Endothelial cell of umbilical vein (primary cell): ENCODE measurements at regions not wholly inside any gene's neighbourhood (a gene's known extent, or its start where the extent isn't known, plus 50 kb on each side); places are given as distances from the start of the nearest gene placed in this dataset.

ENCODE experiments used
- BruUV-seq: library from RNA; stranded (reverse); fragments of 400-500 nt; replicated peaks from 2 replicates; lab custom pipeline; 2021; lab: Mats Ljungman, UMichigan
- CTCF ChIA-PET: fragments of 300-600, 350-600 bp; sonication (Branson Sonifier 250); formaldehyde crosslinking; loops from one replicate; lab custom pipeline; 2021; ENCODE audit warnings: antibody characterized with exemption, inconsistent platforms; lab: Charles Lee
- POLR2A ChIA-PET: fragments of 300-600, 350-600 bp; sonication (Branson Sonifier 250); formaldehyde crosslinking; loops from one replicate; lab custom pipeline; 2021; ENCODE audit warnings: antibody characterized with exemption, inconsistent platforms; lab: Charles Lee
- DNase-seq: peaks from one replicate; pipeline ENCODE4 v3.0.0-alpha.2; 2011; ENCODE audit warnings: low read depth, low spot score
- FAIRE-seq: peaks from 2 replicates; lab custom pipeline; 2011; peaks lifted over from hg19 to GRCh38; lab: Jason Lieb, UNC
- H2AFZ ChIP-seq: 2 replicates; pipeline ENCODE4 v1.6.0; 2012; ENCODE audit warnings: low read depth, low read length, control low read depth, inconsistent platforms
- H3K27ac ChIP-seq: 2 replicates; pipeline ENCODE4 v1.5.1; 2011; ENCODE audit warnings: low read depth, mild to moderate bottlenecking, control low read depth, low read length, moderate library complexity; ENCODE audit not compliant: insufficient read depth
- H3K27me3 ChIP-seq, 2 experiments: 2 replicates each; pipeline versions ENCODE4 v1.6.0 to v1.6.1; 2011; ENCODE audit warnings: low read length in 2 of 2, mixed read lengths in 1 of 2; ENCODE audit not compliant: control insufficient read depth in 2 of 2, insufficient read depth in 2 of 2
- H3K36me3 ChIP-seq, 2 experiments: 2 replicates in 1 of 2; 3 replicates in 1 of 2; pipeline ENCODE4 v1.5.1; 2011; ENCODE audit warnings: low read length in 2 of 2, mild to moderate bottlenecking in 1 of 2, moderate library complexity in 1 of 2; ENCODE audit not compliant: control insufficient read depth in 2 of 2, insufficient read depth in 2 of 2; ENCODE audit errors: extremely low read depth in 1 of 2
- H3K4me1 ChIP-seq: 3 replicates; pipeline ENCODE4 v1.5.1; 2011; ENCODE audit warnings: mild to moderate bottlenecking, low read length; ENCODE audit not compliant: control insufficient read depth, insufficient read depth; ENCODE audit errors: extremely low read depth
- H3K4me2 ChIP-seq: 2 replicates; pipeline ENCODE4 v1.6.1; 2011; ENCODE audit warnings: low read length, control low read depth, mixed read lengths; ENCODE audit not compliant: insufficient read depth
- H3K4me3 ChIP-seq, 3 experiments: fragments of 200-600 bp in 1 of 3; sonication (generic), shearing (Covaris generic) in 1 of 3; replicated peaks in 1 of 3; 2 replicates each; pipeline ENCODE4 v1.5.1; 2011 to 2016; ENCODE audit warnings: control low read depth in 3 of 3, low read length in 3 of 3, mild to moderate bottlenecking in 2 of 3, inconsistent platforms in 1 of 3, low read depth in 1 of 3, moderate library complexity in 1 of 3; ENCODE audit not compliant: insufficient read depth in 1 of 3
- H3K79me2 ChIP-seq: 2 replicates; pipeline ENCODE4 v1.6.0; 2012; ENCODE audit warnings: low read length, inconsistent platforms; ENCODE audit not compliant: control insufficient read depth, insufficient read depth
- H3K9ac ChIP-seq: replicated peaks from 2 replicates; pipeline ENCODE3; 2011; ENCODE audit warnings: low read length, control low read depth; ENCODE audit not compliant: insufficient read depth; ENCODE audit errors: extremely low read depth
- H3K9me1 ChIP-seq: replicated peaks from 3 replicates; pipeline ENCODE4 v1.6.0; 2011; ENCODE audit warnings: mild to moderate bottlenecking, low read length; ENCODE audit not compliant: control insufficient read depth, insufficient read depth; ENCODE audit errors: extremely low read depth
- H3K9me3 ChIP-seq: replicated peaks from 2 replicates; pipeline ENCODE4 v1.5.1; 2012; ENCODE audit warnings: low read length, inconsistent platforms; ENCODE audit not compliant: control insufficient read depth, insufficient read depth
- H4K20me1 ChIP-seq: replicated peaks from 2 replicates; pipeline ENCODE3; 2011; ENCODE audit warnings: mild to moderate bottlenecking, low read length; ENCODE audit not compliant: control insufficient read depth, insufficient read depth; ENCODE audit errors: extremely low read depth
- CTCF ChIP-seq, 2 donors: IDR thresholded peaks; 1 replicate in 1 of 2; 2 replicates in 1 of 2; pipeline ENCODE4 v1.5.1; 2011; ENCODE audit warnings: low read length in 2 of 2, mild to moderate bottlenecking in 2 of 2, moderate library complexity in 2 of 2, control low read depth in 1 of 2, inconsistent platforms in 1 of 2, low read depth in 1 of 2; ENCODE audit not compliant: insufficient read depth in 1 of 2; ENCODE audit errors: extremely low read depth in 1 of 2
- EZH2 ChIP-seq: IDR thresholded peaks from 2 replicates; pipeline ENCODE4 v1.6.1; 2012; ENCODE audit warnings: borderline replicate concordance, low read depth, mild to moderate bottlenecking, moderate library complexity, low read length, inconsistent platforms; ENCODE audit not compliant: severe bottlenecking
- FOS ChIP-seq: IDR thresholded peaks from 2 replicates; pipeline ENCODE4 v1.6.1; 2011; ENCODE audit warnings: mild to moderate bottlenecking, low read length, moderate library complexity, borderline replicate concordance; ENCODE audit not compliant: insufficient read depth
- GATA2 ChIP-seq: IDR thresholded peaks from 2 replicates; pipeline ENCODE4 v1.7.0; 2011; ENCODE audit warnings: low read depth, mild to moderate bottlenecking, moderate library complexity, mixed read lengths, low read length; ENCODE audit not compliant: insufficient read length, insufficient read depth
- JUN ChIP-seq: IDR thresholded peaks from 2 replicates; pipeline ENCODE4 v1.6.1; 2011; ENCODE audit warnings: borderline replicate concordance, low read depth; ENCODE audit not compliant: insufficient read length, insufficient read depth
- MAX ChIP-seq: IDR thresholded peaks from 2 replicates; pipeline ENCODE4 v1.6.1; 2011; ENCODE audit not compliant: insufficient read depth, insufficient read length
- MYC ChIP-seq: IDR thresholded peaks from one replicate; pipeline ENCODE4 v1.6.1; 2011; ENCODE audit warnings: mild to moderate bottlenecking, low read depth, low read length
- POLR2A ChIP-seq: IDR thresholded peaks from 2 replicates; pipeline ENCODE4 v1.6.1; 2012; ENCODE audit warnings: low read depth, mild to moderate bottlenecking, control low read depth, low read length
- POLR2AphosphoS5 ChIP-seq: IDR thresholded peaks from 2 replicates; pipeline ENCODE4 v1.6.1; 2012; ENCODE audit warnings: low read depth, mild to moderate bottlenecking, control low read depth, low read length, moderate library complexity; ENCODE audit not compliant: insufficient read depth
- dilution Hi-C: fragments of 300-500 bp; cut with MboI; formaldehyde crosslinking; loops from one replicate; pipeline ENCODE4 v1.15.0; 2019; ENCODE audit warnings: low sequenced_read_pairs; ENCODE audit not compliant: extremely low pct_ligation_motif_present
- intact Hi-C: fragments of 100-400 bp; cut with micrococcal nuclease; formaldehyde crosslinking; loops from one replicate; pipeline ENCODE4 v1.10.0; 2022

GRCh38 chr9:135315572-135315971, 164.0 kb upstream of the PPP1R26 start:
- Histone ChIP-seq H3K4me2 (no peak overlapping the region), H2AFZ (no peak overlapping the region), H3K79me2 (no peaks in the 10 kb centered on the region), H4K20me1 (no peaks in the 10 kb centered on the region), H3K27ac (no peak overlapping the region), H3K9me3 (no peaks in the 10 kb centered on the region), H3K9me1 (no peaks in the 10 kb centered on the region), H3K36me3 (no peaks in the 10 kb centered on the region), H3K27me3 (no peaks in the 10 kb centered on the region), H3K4me1 (no peaks in the 10 kb centered on the region), H3K9ac (no peak overlapping the region), H3K4me3 (no peak overlapping the region)
- no TSS peak for BruUV-seq
- ChIA-PET POLR2A (no interaction called here), CTCF (no interaction called here)
- DNase-seq (no peak), FAIRE-seq (no peak)
- dilution Hi-C loops: no loop called here
- intact Hi-C loops: no loop called here
- TF ChIP-seq CTCF (IDR thresholded peaks at IDR 0.05; ENCODE audit: extremely low read depth in 1 of 2, insufficient read depth in 1 of 2, low read depth in 1 of 2, low read length in 2 of 2) (no peak), MAX (no peak), FOS (no peak), POLR2A (no peak), EZH2 (no peak), GATA2 (no peak), JUN (no peak), MYC (no peak), POLR2AphosphoS5 (no peak)
